GM10266 (cell line): ENCODE measurements at regions not wholly inside any gene's neighbourhood (a gene's known extent, or its start where the extent isn't known, plus 50 kb on each side); places are given as distances from the start of the nearest gene placed in this dataset.

Experiments
- DNase-seq: peaks from one replicate; pipeline ENCODE4 v3.0.0; 2012; ENCODE audit errors: extremely low spot score
- TF ChIP-seq, protein P1 (sequence below): IDR thresholded peaks from 2 replicates; pipeline ENCODE4 v1.5.1; 2012; ENCODE audit warnings: mild to moderate bottlenecking, low read depth; ENCODE audit not compliant: control insufficient read depth, insufficient read depth; ENCODE audit errors: missing control alignments

DNA sequence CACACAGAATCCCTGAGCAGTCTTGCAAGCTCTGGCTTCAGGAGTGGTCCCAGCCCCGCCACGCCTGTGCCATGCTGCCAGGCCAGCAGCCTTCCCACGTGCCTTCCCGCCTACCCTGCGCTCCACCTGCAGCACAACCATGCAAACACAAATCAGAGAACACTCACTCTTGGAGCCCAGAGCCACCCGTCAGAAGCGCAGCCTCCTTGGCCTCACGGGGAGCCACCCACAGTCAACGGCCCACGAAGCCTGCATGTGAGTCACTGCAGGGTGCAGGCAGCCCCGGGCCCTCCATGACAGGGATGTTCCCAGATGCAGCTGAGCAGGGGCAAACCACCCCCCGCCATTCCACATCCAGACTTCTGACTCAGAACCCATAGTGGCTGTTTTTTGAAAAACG, 217.0 kb downstream of the DLL1 start:
- TF ChIP-seq, protein P1, sequence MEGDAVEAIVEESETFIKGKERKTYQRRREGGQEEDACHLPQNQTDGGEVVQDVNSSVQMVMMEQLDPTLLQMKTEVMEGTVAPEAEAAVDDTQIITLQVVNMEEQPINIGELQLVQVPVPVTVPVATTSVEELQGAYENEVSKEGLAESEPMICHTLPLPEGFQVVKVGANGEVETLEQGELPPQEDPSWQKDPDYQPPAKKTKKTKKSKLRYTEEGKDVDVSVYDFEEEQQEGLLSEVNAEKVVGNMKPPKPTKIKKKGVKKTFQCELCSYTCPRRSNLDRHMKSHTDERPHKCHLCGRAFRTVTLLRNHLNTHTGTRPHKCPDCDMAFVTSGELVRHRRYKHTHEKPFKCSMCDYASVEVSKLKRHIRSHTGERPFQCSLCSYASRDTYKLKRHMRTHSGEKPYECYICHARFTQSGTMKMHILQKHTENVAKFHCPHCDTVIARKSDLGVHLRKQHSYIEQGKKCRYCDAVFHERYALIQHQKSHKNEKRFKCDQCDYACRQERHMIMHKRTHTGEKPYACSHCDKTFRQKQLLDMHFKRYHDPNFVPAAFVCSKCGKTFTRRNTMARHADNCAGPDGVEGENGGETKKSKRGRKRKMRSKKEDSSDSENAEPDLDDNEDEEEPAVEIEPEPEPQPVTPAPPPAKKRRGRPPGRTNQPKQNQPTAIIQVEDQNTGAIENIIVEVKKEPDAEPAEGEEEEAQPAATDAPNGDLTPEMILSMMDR = no peak
- no peak for DNase-seq

DNA sequence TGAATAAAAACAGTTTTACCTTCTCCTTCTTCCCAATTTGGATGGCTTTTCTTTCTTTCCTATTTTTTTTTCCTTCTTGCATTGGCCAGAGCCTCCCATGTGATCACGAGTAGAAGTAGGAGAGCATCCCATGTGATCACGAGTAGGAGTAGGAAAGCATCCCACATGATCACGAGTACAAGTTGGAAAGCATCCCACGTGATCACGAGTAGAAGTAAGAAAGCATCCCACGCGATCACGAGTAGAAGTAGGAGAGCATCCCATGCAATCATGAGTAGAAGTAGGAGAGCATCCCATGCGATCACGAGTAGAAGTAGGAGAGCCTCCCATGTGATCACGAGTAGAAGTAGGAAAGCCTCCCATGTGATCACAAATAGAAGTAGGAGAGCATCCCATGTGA, 218.6 kb downstream of the DLL1 start:
- DNase-seq = no peak
- TF ChIP-seq, protein P1 = no peak

DNA sequence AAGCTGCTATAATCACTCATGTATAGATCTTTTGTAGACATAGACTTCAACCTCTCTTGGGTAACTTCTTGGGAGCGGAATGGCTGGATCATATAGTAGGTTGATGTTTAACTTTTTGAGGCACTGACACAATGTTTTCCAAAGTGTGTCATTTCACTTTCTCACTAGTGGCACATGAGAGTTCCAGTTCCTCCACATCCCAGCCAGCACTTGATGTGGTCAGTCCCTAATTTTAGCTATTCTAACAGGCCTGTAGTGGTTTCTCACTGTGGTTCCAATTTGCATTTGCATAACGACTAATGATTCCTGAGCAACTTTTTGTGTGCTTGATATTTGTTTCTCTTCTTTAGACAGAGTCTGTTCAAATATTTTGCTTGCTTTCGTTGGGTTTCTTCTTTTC, 221.3 kb downstream of the DLL1 start:
- no peak for DNase-seq
- TF ChIP-seq, protein P1 = no peak

DNA sequence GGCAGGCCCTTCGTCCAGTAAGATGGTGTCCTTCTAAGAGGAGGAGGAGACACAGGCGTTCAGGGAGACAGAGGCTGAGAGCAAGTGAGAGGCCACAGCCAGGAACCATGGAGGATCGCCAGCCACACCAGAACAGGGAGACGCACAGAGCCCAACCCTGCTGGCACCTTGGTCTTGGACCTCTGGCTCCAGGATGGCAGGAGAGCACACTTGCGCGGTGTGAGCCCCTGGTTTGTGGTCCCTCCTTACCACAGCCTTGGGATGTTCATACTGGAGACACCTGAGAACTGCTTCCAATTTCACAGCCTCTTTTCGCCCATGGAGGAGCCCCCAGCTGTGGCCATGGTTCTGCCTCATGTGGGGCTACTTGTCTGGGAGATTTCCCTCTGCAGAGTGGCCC, 222.4 kb downstream of the DLL1 start:
- DNase-seq = no peak
- TF ChIP-seq, protein P1 = no peak

DNA sequence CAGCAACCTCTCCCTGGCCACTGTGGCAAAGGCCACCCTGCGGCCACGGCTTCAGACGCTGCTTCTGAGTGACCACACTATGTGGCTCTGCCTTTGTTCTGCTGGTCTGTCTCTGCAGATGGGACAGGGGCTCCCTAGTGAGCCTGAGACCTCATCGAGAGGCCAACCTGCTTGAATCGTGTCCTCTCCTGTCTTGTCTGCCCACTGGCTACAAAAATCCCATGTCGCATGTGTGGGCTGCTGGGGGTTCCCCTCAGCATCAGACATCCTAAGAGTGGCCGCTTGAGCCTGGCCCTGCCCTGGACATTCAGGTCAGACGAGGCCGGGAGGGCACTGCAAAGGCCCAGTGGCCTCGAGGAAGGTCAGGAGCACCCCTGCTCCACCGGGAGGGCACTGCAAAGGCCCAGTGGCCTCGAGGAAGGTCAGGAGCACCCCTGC, 222.9 kb downstream of the DLL1 start:
- no peak for DNase-seq

DNA sequence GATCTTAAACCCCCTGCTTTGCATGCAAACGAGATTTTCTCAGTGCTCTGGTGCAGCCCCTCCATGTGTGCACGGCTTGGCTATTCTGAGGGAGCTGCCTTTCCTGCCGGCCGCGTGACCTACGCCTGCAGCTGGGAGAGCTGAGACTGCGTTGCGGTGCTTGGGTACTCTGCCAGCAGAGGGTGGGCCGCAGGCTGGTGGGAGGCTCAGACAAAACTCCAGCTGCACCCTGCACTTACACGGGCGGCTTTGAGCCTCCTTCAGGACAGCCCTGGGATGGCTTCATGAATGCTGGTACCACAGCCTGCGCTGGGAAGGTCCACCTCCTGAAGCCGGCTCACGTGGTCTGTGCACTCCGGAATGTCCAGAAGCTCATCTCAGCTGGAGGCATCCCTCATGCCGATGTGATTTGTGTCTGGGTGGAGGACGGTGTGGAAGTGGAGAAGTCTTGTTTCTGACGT, 223.7 kb downstream of the DLL1 start:
- DNase-seq = no peak
- TF ChIP-seq, protein P1 = no peak

More for the DNA sequence above, 222.9 kb downstream of the DLL1 start:
- TF ChIP-seq, protein P1 = no peak

DNA sequence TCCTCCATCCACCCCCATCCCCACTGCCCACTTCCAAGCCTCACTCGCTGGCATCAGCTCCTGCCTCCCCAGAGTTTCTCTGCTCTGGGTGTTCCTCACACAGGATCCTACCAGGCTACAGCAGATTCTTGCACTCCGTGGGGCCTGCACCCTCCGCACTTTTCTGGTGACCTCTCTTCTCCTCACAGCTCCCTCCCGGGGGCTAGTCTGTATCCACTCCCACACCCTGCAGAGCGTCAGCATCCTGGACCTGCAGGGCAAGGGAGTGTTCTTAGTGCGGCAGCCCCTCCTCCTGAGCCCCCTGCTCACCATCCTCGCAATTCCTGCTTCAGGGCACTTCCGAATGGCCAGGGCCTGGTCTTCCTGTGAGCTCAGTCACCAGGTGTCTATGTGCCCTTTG, 224.2 kb downstream of the DLL1 start:
- TF ChIP-seq, protein P1 = no peak
- no peak for DNase-seq
